Activated CD8-positive, alpha-beta memory T cell treated with anti-CD3 and anti-CD28 coated beads, Interleukin-2, amount 10 ng/mL, durations not matched to agents 7 days and 5 days (primary cell): ENCODE measurements at regions not wholly inside any gene's neighbourhood (a gene's known extent, or its start where the extent isn't known, plus 50 kb on each side); places are given as distances from the start of the nearest gene placed in this dataset.

Experiments used
- ATAC-seq: fragments of 150-1000 bp; cut with Tn5 transposase; one replicate; pipeline ENCODE4 v1.10.0; 2021; ENCODE audit warnings: moderate library complexity
- CTCF ChIA-PET: fragments of 350-600 bp; sonication (Branson Sonifier 250); formaldehyde crosslinking; loops from one replicate; lab custom pipeline; 2021; ENCODE audit warnings: antibody characterized with exemption; lab: Charles Lee
- DNase-seq: peaks from one replicate; pipeline ENCODE4 v3.0.0-alpha.2; 2020
- H3K27ac Mint-ChIP-seq: one replicate; pipeline ENCODE4 v1.8.0; 2021; ENCODE audit warnings: mild to moderate bottlenecking, mixed read lengths
- H3K27me3 Mint-ChIP-seq: one replicate; pipeline ENCODE4 v1.8.0; 2021; ENCODE audit warnings: mixed read lengths
- H3K36me3 Mint-ChIP-seq: one replicate; pipeline ENCODE4 v1.8.0; 2021; ENCODE audit warnings: mild to moderate bottlenecking, mixed read lengths
- H3K4me1 Mint-ChIP-seq: one replicate; pipeline ENCODE4 v1.8.0; 2021; ENCODE audit warnings: mixed read lengths
- H3K4me3 Mint-ChIP-seq: one replicate; pipeline ENCODE4 v1.8.0; 2021; ENCODE audit warnings: mild to moderate bottlenecking, moderate library complexity, mixed read lengths
- H3K9me3 Mint-ChIP-seq: one replicate; pipeline ENCODE4 v1.8.0; 2022; ENCODE audit warnings: low read depth, mixed read lengths

- DNase-seq, result no peak
- Mint-ChIP-seq H3K4me1 (no peaks in the 10 kb centered on the region), H3K9me3 (no peaks in the 10 kb centered on the region), H3K27me3 (no peaks in the 10 kb centered on the region), H3K27ac (no peak overlapping the region), H3K4me3 (no peak overlapping the region), H3K36me3 (no peaks in the 10 kb centered on the region)
- no peak for ATAC-seq
- CTCF ChIA-PET, result no interaction called here
Measured at GRCh38 chr10:35723059-35723458, 81.0 kb upstream of the FZD8 start.

- Mint-ChIP-seq H3K4me1 (no peaks in the 10 kb centered on the region), H3K27me3 (no peaks in the 10 kb centered on the region), H3K9me3 (no peaks in the 10 kb centered on the region), H3K27ac (no peak overlapping the region), H3K4me3 (no peak overlapping the region), H3K36me3 (no peaks in the 10 kb centered on the region)
- DNase-seq (no peak), ATAC-seq (no peak)
- CTCF ChIA-PET, result no interaction called here
Measured at GRCh38 chr10:35722636-35723035, 80.5 kb upstream of the FZD8 start.

GRCh38 chr10:35722226-35722625 is 80.1 kb upstream of the FZD8 start:
- H3K9me3 Mint-ChIP-seq, result no peaks in the 10 kb centered on the region
- CTCF ChIA-PET, result no interaction called here
- H3K27ac Mint-ChIP-seq, result no peak overlapping the region
- no peak for DNase-seq
- no peak for ATAC-seq
- H3K4me3 Mint-ChIP-seq, result no peak overlapping the region
- H3K36me3 Mint-ChIP-seq, result no peaks in the 10 kb centered on the region
- no peaks in the 10 kb centered on the region for H3K27me3 Mint-ChIP-seq
- no peaks in the 10 kb centered on the region for H3K4me1 Mint-ChIP-seq

GRCh38 chr10:35720366-35720765 is 78.3 kb upstream of the FZD8 start:
- no peak for ATAC-seq
- CTCF ChIA-PET, result no interaction called here
- H3K4me3 Mint-ChIP-seq, result no peak overlapping the region
- no peak for DNase-seq
- H3K27me3 Mint-ChIP-seq, result no peaks in the 10 kb centered on the region
- H3K4me1 Mint-ChIP-seq, result no peaks in the 10 kb centered on the region
- no peak overlapping the region for H3K27ac Mint-ChIP-seq
- no peaks in the 10 kb centered on the region for H3K9me3 Mint-ChIP-seq
- no peaks in the 10 kb centered on the region for H3K36me3 Mint-ChIP-seq

- Mint-ChIP-seq H3K27me3 (no peaks in the 10 kb centered on the region), H3K4me3 (no peak overlapping the region), H3K27ac (no peak overlapping the region), H3K9me3 (no peaks in the 10 kb centered on the region), H3K36me3 (no peaks in the 10 kb centered on the region), H3K4me1 (no peaks in the 10 kb centered on the region)
- ATAC-seq (no peak), DNase-seq (no peak)
- CTCF ChIA-PET, result no interaction called here
Measured at GRCh38 chr10:35716776-35717175, 74.7 kb upstream of the FZD8 start.

GRCh38 chr10:35712486-35712885 is 70.4 kb upstream of the FZD8 start:
- H3K27ac Mint-ChIP-seq, result no peak overlapping the region
- CTCF ChIA-PET, result no interaction called here
- no peaks in the 10 kb centered on the region for H3K4me1 Mint-ChIP-seq
- H3K27me3 Mint-ChIP-seq, result no peaks in the 10 kb centered on the region
- H3K9me3 Mint-ChIP-seq, result peaks cover 2% of the 10 kb centered on the region
- no peak overlapping the region for H3K4me3 Mint-ChIP-seq
- no peak for DNase-seq
- H3K36me3 Mint-ChIP-seq, result no peaks in the 10 kb centered on the region
- no peak for ATAC-seq

GRCh38 chr10:35711615-35712411 is 69.7 kb upstream of the FZD8 start:
- ATAC-seq (no peak), DNase-seq (no peak)
- Mint-ChIP-seq H3K27ac (no peak overlapping the region), H3K36me3 (no peaks in the 10 kb centered on the region), H3K4me3 (no peak overlapping the region), H3K4me1 (no peaks in the 10 kb centered on the region), H3K9me3 (peaks cover 2% of the 10 kb centered on the region), H3K27me3 (no peaks in the 10 kb centered on the region)
- CTCF ChIA-PET, result no interaction called here

GRCh38 chr10:35707642-35708425 is 65.7 kb upstream of the FZD8 start:
- no peaks in the 10 kb centered on the region for H3K27me3 Mint-ChIP-seq
- ATAC-seq (no peak), DNase-seq (no peak)
- H3K4me1 Mint-ChIP-seq, result no peaks in the 10 kb centered on the region
- no peaks in the 10 kb centered on the region for H3K36me3 Mint-ChIP-seq
- no peak overlapping the region for H3K27ac Mint-ChIP-seq
- H3K4me3 Mint-ChIP-seq, result no peak overlapping the region
- CTCF ChIA-PET, result no interaction called here
- H3K9me3 Mint-ChIP-seq, result peaks cover 2% of the 10 kb centered on the region

- ATAC-seq (no peak), DNase-seq (no peak)
- no peaks in the 10 kb centered on the region for H3K27me3 Mint-ChIP-seq
- CTCF ChIA-PET, result no interaction called here
- no peaks in the 10 kb centered on the region for H3K4me1 Mint-ChIP-seq
- no peak overlapping the region for H3K4me3 Mint-ChIP-seq
- H3K36me3 Mint-ChIP-seq, result no peaks in the 10 kb centered on the region
- H3K9me3 Mint-ChIP-seq, result peaks cover 2% of the 10 kb centered on the region
- H3K27ac Mint-ChIP-seq, result no peak overlapping the region
Measured at GRCh38 chr10:35706959-35707358, 64.9 kb upstream of the FZD8 start.

GRCh38 chr10:35705671-35706070 is 63.6 kb upstream of the FZD8 start:
- Mint-ChIP-seq H3K27me3 (no peaks in the 10 kb centered on the region), H3K4me3 (no peak overlapping the region), H3K4me1 (no peaks in the 10 kb centered on the region), H3K9me3 (peaks cover 2% of the 10 kb centered on the region), H3K27ac (no peak overlapping the region), H3K36me3 (no peaks in the 10 kb centered on the region)
- no peak for ATAC-seq
- no peak for DNase-seq
- CTCF ChIA-PET, result no interaction called here

- H3K9me3 Mint-ChIP-seq, result peaks cover 2% of the 10 kb centered on the region
- DNase-seq (no peak), ATAC-seq (no peak)
- H3K36me3 Mint-ChIP-seq, result no peaks in the 10 kb centered on the region
- CTCF ChIA-PET, result no interaction called here
- no peak overlapping the region for H3K4me3 Mint-ChIP-seq
- no peaks in the 10 kb centered on the region for H3K4me1 Mint-ChIP-seq
- H3K27ac Mint-ChIP-seq, result no peak overlapping the region
- H3K27me3 Mint-ChIP-seq, result no peaks in the 10 kb centered on the region
Measured at GRCh38 chr10:35705051-35705450, 63.0 kb upstream of the FZD8 start.

GRCh38 chr10:35704401-35704800 is 62.3 kb upstream of the FZD8 start:
- H3K4me1 Mint-ChIP-seq, result no peaks in the 10 kb centered on the region
- H3K4me3 Mint-ChIP-seq, result no peak overlapping the region
- CTCF ChIA-PET, result no interaction called here
- no peaks in the 10 kb centered on the region for H3K27me3 Mint-ChIP-seq
- peaks cover 2% of the 10 kb centered on the region for H3K9me3 Mint-ChIP-seq
- H3K36me3 Mint-ChIP-seq, result no peaks in the 10 kb centered on the region
- ATAC-seq (no peak), DNase-seq (no peak)
- no peak overlapping the region for H3K27ac Mint-ChIP-seq

GRCh38 chr10:35700487-35700882 is 58.4 kb upstream of the FZD8 start:
- CTCF ChIA-PET, result no interaction called here
- DNase-seq (no peak), ATAC-seq (no peak)
- Mint-ChIP-seq H3K27me3 (no peaks in the 10 kb centered on the region), H3K4me1 (no peaks in the 10 kb centered on the region), H3K36me3 (no peaks in the 10 kb centered on the region), H3K4me3 (no peak overlapping the region), H3K27ac (no peak overlapping the region), H3K9me3 (no peaks in the 10 kb centered on the region)

- H3K27ac Mint-ChIP-seq, result no peak overlapping the region
- CTCF ChIA-PET, result no interaction called here
- H3K4me3 Mint-ChIP-seq, result no peak overlapping the region
- H3K4me1 Mint-ChIP-seq, result no peaks in the 10 kb centered on the region
- H3K9me3 Mint-ChIP-seq, result no peaks in the 10 kb centered on the region
- H3K27me3 Mint-ChIP-seq, result no peaks in the 10 kb centered on the region
- ATAC-seq (no peak), DNase-seq (no peak)
- no peaks in the 10 kb centered on the region for H3K36me3 Mint-ChIP-seq
Measured at GRCh38 chr10:35699848-35700486, 57.9 kb upstream of the FZD8 start.
